ENCODE measurements at regions not wholly inside any gene's neighbourhood (a gene's known extent, or its start where the extent isn't known, plus 50 kb on each side); places are given as distances from the start of the nearest gene placed in this dataset.

DNA sequence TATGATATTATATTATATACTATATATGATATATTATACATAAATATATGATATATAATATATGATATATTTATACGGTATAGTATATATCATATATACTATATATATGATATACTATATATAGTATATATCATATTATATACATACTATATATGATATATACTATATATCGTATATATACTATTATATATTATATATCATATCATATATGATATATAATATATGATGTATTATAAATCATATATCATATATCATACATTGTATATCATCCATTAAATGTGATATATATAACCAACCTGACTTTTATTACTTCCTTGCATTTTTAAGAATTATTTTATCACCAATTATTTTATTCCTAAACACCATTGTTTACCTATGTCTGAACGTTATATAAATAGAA lies 146.6 kb upstream of the PRSS16 start:
- TF ChIP-seq EZH2phosphoT487 (IDR thresholded peaks at IDR 0.05; ENCODE audit: unreplicated experiment): no peak
- TF ChIP-seq, protein P1, sequence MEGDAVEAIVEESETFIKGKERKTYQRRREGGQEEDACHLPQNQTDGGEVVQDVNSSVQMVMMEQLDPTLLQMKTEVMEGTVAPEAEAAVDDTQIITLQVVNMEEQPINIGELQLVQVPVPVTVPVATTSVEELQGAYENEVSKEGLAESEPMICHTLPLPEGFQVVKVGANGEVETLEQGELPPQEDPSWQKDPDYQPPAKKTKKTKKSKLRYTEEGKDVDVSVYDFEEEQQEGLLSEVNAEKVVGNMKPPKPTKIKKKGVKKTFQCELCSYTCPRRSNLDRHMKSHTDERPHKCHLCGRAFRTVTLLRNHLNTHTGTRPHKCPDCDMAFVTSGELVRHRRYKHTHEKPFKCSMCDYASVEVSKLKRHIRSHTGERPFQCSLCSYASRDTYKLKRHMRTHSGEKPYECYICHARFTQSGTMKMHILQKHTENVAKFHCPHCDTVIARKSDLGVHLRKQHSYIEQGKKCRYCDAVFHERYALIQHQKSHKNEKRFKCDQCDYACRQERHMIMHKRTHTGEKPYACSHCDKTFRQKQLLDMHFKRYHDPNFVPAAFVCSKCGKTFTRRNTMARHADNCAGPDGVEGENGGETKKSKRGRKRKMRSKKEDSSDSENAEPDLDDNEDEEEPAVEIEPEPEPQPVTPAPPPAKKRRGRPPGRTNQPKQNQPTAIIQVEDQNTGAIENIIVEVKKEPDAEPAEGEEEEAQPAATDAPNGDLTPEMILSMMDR (conservative IDR thresholded peaks at IDR 0.05; ENCODE audit: low read depth in 2 of 2): no peak
- no peak for TF ChIP-seq EZH2 (IDR thresholded peaks at IDR 0.05; ENCODE audit: low read depth, unreplicated experiment)
- no peak for TF ChIP-seq NANOG (IDR thresholded peaks at IDR 0.05; ENCODE audit: borderline replicate concordance)
- TF ChIP-seq POLR2AphosphoS5 (IDR thresholded peaks at IDR 0.05; ENCODE audit: low read depth): no peak
- TF ChIP-seq STAT1 (IDR thresholded peaks at IDR 0.05; ENCODE audit: unreplicated experiment): no peak
- TF ChIP-seq, protein P2, sequence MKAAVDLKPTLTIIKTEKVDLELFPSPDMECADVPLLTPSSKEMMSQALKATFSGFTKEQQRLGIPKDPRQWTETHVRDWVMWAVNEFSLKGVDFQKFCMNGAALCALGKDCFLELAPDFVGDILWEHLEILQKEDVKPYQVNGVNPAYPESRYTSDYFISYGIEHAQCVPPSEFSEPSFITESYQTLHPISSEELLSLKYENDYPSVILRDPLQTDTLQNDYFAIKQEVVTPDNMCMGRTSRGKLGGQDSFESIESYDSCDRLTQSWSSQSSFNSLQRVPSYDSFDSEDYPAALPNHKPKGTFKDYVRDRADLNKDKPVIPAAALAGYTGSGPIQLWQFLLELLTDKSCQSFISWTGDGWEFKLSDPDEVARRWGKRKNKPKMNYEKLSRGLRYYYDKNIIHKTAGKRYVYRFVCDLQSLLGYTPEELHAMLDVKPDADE (IDR thresholded peaks at IDR 0.05): no peak
- TF ChIP-seq JUNB (IDR thresholded peaks at IDR 0.05; ENCODE audit: unreplicated experiment): no peak
- TF ChIP-seq, protein P3, sequence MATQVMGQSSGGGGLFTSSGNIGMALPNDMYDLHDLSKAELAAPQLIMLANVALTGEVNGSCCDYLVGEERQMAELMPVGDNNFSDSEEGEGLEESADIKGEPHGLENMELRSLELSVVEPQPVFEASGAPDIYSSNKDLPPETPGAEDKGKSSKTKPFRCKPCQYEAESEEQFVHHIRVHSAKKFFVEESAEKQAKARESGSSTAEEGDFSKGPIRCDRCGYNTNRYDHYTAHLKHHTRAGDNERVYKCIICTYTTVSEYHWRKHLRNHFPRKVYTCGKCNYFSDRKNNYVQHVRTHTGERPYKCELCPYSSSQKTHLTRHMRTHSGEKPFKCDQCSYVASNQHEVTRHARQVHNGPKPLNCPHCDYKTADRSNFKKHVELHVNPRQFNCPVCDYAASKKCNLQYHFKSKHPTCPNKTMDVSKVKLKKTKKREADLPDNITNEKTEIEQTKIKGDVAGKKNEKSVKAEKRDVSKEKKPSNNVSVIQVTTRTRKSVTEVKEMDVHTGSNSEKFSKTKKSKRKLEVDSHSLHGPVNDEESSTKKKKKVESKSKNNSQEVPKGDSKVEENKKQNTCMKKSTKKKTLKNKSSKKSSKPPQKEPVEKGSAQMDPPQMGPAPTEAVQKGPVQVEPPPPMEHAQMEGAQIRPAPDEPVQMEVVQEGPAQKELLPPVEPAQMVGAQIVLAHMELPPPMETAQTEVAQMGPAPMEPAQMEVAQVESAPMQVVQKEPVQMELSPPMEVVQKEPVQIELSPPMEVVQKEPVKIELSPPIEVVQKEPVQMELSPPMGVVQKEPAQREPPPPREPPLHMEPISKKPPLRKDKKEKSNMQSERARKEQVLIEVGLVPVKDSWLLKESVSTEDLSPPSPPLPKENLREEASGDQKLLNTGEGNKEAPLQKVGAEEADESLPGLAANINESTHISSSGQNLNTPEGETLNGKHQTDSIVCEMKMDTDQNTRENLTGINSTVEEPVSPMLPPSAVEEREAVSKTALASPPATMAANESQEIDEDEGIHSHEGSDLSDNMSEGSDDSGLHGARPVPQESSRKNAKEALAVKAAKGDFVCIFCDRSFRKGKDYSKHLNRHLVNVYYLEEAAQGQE (IDR thresholded peaks at IDR 0.05; ENCODE audit: unreplicated experiment): no peak
- no peak for TF ChIP-seq CREB1 (CRISPR knock-in tag; IDR thresholded peaks at IDR 0.05; ENCODE audit: low read depth)
- no peak for TF ChIP-seq ZNF114 (CRISPR knock-in tag; IDR thresholded peaks at IDR 0.05)
